Dendritic cell treated with granulocyte-macrophage colony-stimulating factor and Interleukin-4, amounts not matched to agents 40 ng/mL and 50 ng/mL, for 4 days (primary cell): ENCODE measurements at regions not wholly inside any gene's neighbourhood (a gene's known extent, or its start where the extent isn't known, plus 50 kb on each side); places are given as distances from the start of the nearest gene placed in this dataset.

Source experiments
- H3K27ac Mint-ChIP-seq: one replicate; pipeline ENCODE4 v1.8.0; 2022; ENCODE audit warnings: mild to moderate bottlenecking, mixed read lengths
- H3K27me3 Mint-ChIP-seq: one replicate; pipeline ENCODE4 v1.8.0; 2022; ENCODE audit warnings: mild to moderate bottlenecking, mixed read lengths
- H3K36me3 Mint-ChIP-seq: one replicate; pipeline ENCODE4 v1.8.0; 2022; ENCODE audit warnings: low read depth, mixed read lengths
- H3K4me1 Mint-ChIP-seq: one replicate; pipeline ENCODE4 v1.8.0; 2022; ENCODE audit warnings: low read depth, mixed read lengths
- H3K4me3 Mint-ChIP-seq: one replicate; pipeline ENCODE4 v1.8.0; 2022; ENCODE audit warnings: mild to moderate bottlenecking, moderate library complexity, mixed read lengths
- H3K9me3 Mint-ChIP-seq: one replicate; pipeline ENCODE4 v1.8.0; 2022; ENCODE audit warnings: mixed read lengths
- intact Hi-C: fragments of 100-400 bp; cut with micrococcal nuclease; formaldehyde crosslinking; loops from one replicate; pipeline ENCODE4 v1.15.0; 2022

GRCh38 chr4:24071612-24072372, 181.9 kb upstream of the PPARGC1A start:
- Mint-ChIP-seq H3K27me3 (no peaks in the 10 kb centered on the region), H3K4me3 (no peak overlapping the region), H3K4me1 (no peaks in the 10 kb centered on the region), H3K9me3 (no peaks in the 10 kb centered on the region), H3K36me3 (no peaks in the 10 kb centered on the region), H3K27ac (no peak overlapping the region)
- intact Hi-C loops: no loop called here

DNA sequence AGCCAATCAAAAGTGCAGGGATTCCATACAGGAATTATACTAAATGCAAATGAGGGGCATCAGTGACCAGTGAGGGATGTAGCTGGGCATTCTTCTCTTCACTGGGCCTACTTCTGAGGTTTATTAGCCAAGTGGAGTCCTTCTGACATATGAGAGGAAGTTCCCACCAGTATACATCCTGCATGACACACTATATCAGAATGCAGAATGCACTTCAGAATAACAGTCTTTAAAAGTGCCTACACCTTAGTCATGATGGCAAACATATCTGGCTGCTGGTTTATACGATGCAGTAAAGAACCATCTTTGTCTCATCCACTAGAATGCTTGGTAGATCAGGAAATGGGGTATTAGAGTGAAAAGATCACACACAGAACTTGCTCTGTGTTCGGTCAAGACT, 180.3 kb upstream of the PPARGC1A start:
- H3K36me3 Mint-ChIP-seq: no peaks in the 10 kb centered on the region
- intact Hi-C loops: no loop called here
- no peak overlapping the region for H3K4me3 Mint-ChIP-seq
- no peaks in the 10 kb centered on the region for H3K4me1 Mint-ChIP-seq
- H3K27me3 Mint-ChIP-seq: no peaks in the 10 kb centered on the region
- H3K9me3 Mint-ChIP-seq: no peaks in the 10 kb centered on the region
- no peak overlapping the region for H3K27ac Mint-ChIP-seq

- Mint-ChIP-seq H3K27me3 (no peaks in the 10 kb centered on the region), H3K36me3 (no peaks in the 10 kb centered on the region), H3K27ac (no peak overlapping the region), H3K9me3 (no peaks in the 10 kb centered on the region), H3K4me1 (no peaks in the 10 kb centered on the region), H3K4me3 (no peak overlapping the region)
- intact Hi-C loops: no loop called here
Measured at GRCh38 chr4:24067367-24068193, 177.7 kb upstream of the PPARGC1A start.

GRCh38 chr4:24065974-24066373, 176.1 kb upstream of the PPARGC1A start:
- Mint-ChIP-seq H3K27ac (no peak overlapping the region), H3K4me1 (no peaks in the 10 kb centered on the region), H3K36me3 (no peaks in the 10 kb centered on the region), H3K9me3 (no peaks in the 10 kb centered on the region), H3K4me3 (no peak overlapping the region), H3K27me3 (no peaks in the 10 kb centered on the region)
- intact Hi-C loops: no loop called here

DNA sequence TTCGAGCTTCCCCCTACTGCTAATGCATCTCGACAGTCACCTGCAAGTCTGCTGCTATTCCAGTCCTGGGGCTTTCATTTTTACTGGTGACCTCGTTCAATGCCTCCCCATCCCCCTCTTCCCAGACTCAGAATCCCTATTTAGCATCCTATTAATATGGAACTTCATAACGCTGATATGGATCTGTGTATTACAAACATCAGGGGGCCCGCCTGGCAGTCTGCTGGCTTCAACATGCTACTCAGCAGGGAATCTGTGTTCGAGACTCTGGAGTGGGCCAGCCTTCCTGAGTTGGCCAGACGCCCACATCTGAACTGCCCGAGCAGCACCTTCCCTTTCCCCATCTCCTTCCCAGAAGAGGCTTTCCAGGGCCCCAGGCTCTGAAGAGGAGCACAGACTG, 173.9 kb upstream of the PPARGC1A start:
- Mint-ChIP-seq H3K9me3 (no peaks in the 10 kb centered on the region), H3K36me3 (no peaks in the 10 kb centered on the region), H3K4me1 (no peaks in the 10 kb centered on the region), H3K4me3 (no peak overlapping the region), H3K27me3 (no peaks in the 10 kb centered on the region), H3K27ac (no peak overlapping the region)
- intact Hi-C loops: no loop called here

GRCh38 chr4:24060932-24061331, 171.1 kb upstream of the PPARGC1A start:
- H3K27ac Mint-ChIP-seq: no peak overlapping the region
- no peak overlapping the region for H3K4me3 Mint-ChIP-seq
- intact Hi-C loops: no loop called here
- no peaks in the 10 kb centered on the region for H3K4me1 Mint-ChIP-seq
- no peaks in the 10 kb centered on the region for H3K36me3 Mint-ChIP-seq
- no peaks in the 10 kb centered on the region for H3K27me3 Mint-ChIP-seq
- no peaks in the 10 kb centered on the region for H3K9me3 Mint-ChIP-seq

DNA sequence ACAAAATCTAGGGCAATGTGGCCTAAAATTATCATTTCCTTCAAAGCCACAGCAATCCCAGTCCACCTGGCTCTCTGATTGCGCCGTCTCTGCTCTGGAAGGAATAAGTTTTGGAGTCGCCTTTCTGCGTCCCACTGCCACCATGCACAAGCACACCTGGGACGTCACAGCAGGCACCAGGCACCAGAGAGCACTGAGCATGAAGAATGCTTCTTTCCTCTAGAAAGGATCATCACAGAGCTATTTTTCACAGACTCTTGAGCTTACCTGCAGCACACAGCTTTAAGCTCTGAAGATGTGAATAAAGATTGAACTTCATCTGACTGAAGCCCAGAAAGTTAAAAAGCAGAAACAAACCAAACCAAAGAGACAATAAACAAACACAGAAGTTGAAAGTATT, 170.0 kb upstream of the PPARGC1A start:
- no peaks in the 10 kb centered on the region for H3K9me3 Mint-ChIP-seq
- no peak overlapping the region for H3K27ac Mint-ChIP-seq
- no peak overlapping the region for H3K4me3 Mint-ChIP-seq
- no peaks in the 10 kb centered on the region for H3K27me3 Mint-ChIP-seq
- no peaks in the 10 kb centered on the region for H3K36me3 Mint-ChIP-seq
- intact Hi-C loops: no loop called here
- no peaks in the 10 kb centered on the region for H3K4me1 Mint-ChIP-seq

DNA sequence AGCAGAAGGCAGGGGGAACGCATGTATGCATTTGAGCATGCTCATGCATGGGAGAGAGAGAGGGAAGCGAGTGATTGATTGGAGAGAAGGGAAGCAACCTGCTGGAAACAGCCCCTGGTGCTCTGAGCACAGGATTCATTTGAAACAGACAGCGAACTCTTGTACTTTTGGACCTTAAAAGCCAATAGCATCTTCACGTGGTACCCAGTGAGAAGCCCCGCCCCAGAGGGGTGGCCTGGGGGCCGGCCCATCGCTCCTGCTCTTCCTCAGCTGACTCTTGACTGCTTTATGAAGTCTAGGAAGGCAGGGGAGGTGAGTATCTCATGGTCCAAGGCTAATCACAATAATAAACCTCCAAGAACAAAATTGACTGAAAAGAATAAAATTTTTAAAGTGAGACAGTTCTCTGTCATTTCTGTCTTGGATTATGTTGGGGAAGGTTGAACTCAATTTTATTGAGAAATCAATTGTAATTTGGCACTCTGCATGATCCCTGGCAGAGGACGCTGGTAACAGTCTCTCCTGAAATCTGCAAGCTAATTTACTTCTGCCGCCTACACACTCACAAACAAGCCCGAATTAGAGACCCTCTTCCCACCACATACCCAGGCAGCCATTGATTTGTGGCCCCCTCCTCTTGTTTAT, 168.2 kb upstream of the PPARGC1A start:
- intact Hi-C loops: no loop called here
- Mint-ChIP-seq H3K36me3 (no peaks in the 10 kb centered on the region), H3K27ac (no peak overlapping the region), H3K4me1 (no peaks in the 10 kb centered on the region), H3K9me3 (no peaks in the 10 kb centered on the region), H3K4me3 (no peak overlapping the region), H3K27me3 (no peaks in the 10 kb centered on the region)

GRCh38 chr4:24056289-24056688, 166.4 kb upstream of the PPARGC1A start:
- Mint-ChIP-seq H3K9me3 (no peaks in the 10 kb centered on the region), H3K36me3 (no peaks in the 10 kb centered on the region), H3K4me1 (no peaks in the 10 kb centered on the region), H3K27me3 (no peaks in the 10 kb centered on the region), H3K27ac (no peak overlapping the region), H3K4me3 (no peak overlapping the region)
- intact Hi-C loops: no loop called here

DNA sequence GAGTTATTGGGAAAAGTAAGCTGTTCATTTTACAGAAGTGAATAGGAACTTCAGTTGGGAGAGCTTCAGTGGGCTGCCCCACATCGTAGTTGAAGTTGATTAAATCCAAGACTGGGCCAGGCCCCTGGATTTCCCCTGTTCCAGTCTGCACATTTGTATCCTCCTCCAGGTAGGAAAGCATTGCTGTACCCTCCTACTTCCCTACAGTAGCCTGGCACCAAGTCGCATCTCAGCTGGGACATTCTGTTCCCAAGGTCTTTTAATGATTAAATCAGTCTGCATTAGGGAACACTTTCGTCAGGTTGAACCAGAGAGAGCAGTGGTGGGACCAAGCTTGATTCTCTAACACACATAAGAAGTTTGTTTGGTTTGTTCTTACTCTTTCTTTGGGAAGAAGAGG, 165.8 kb upstream of the PPARGC1A start:
- intact Hi-C loops: no loop called here
- Mint-ChIP-seq H3K27ac (no peak overlapping the region), H3K9me3 (no peaks in the 10 kb centered on the region), H3K4me3 (no peak overlapping the region), H3K4me1 (no peaks in the 10 kb centered on the region), H3K36me3 (no peaks in the 10 kb centered on the region), H3K27me3 (no peaks in the 10 kb centered on the region)

DNA sequence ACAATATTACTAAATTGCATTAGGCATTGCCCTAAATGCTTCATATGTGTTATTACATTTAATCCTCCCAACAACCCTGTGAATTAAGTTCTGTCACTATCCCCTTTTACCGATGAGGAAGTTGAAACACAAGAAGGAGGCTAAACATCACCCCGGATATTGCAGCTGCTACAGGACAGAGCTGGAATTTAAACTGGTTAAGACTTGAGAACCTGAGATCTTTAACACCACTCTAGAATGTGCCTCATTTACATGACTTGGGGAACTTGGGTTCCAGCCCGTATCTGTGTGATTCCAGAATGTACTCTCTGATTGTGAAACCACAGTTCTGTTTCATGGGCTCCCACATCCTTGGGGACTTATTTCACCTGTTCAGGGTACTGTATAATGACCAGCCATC, 165.1 kb upstream of the PPARGC1A start:
- no peaks in the 10 kb centered on the region for H3K9me3 Mint-ChIP-seq
- H3K4me1 Mint-ChIP-seq: no peaks in the 10 kb centered on the region
- H3K27me3 Mint-ChIP-seq: no peaks in the 10 kb centered on the region
- intact Hi-C loops: no loop called here
- H3K27ac Mint-ChIP-seq: no peak overlapping the region
- no peak overlapping the region for H3K4me3 Mint-ChIP-seq
- no peaks in the 10 kb centered on the region for H3K36me3 Mint-ChIP-seq

- intact Hi-C loops: no loop called here
- H3K27ac Mint-ChIP-seq: no peak overlapping the region
- H3K4me1 Mint-ChIP-seq: no peaks in the 10 kb centered on the region
- H3K27me3 Mint-ChIP-seq: no peaks in the 10 kb centered on the region
- no peaks in the 10 kb centered on the region for H3K9me3 Mint-ChIP-seq
- no peaks in the 10 kb centered on the region for H3K36me3 Mint-ChIP-seq
- no peak overlapping the region for H3K4me3 Mint-ChIP-seq
Measured at GRCh38 chr4:24053934-24054333, 164.1 kb upstream of the PPARGC1A start.

GRCh38 chr4:24044610-24045589, 155.1 kb upstream of the PPARGC1A start:
- Mint-ChIP-seq H3K4me3 (no peak overlapping the region), H3K27ac (no peak overlapping the region), H3K36me3 (no peaks in the 10 kb centered on the region), H3K27me3 (no peaks in the 10 kb centered on the region), H3K9me3 (no peaks in the 10 kb centered on the region), H3K4me1 (no peaks in the 10 kb centered on the region)
- intact Hi-C loops: no loop called here
